ENCODE measurements at regions not wholly inside any gene's neighbourhood (a gene's known extent, or its start where the extent isn't known, plus 50 kb on each side); places are given as distances from the start of the nearest gene placed in this dataset.
A peak's percentile ranks its signal among the peaks of the same experiment; 100 is the strongest.

DNA sequence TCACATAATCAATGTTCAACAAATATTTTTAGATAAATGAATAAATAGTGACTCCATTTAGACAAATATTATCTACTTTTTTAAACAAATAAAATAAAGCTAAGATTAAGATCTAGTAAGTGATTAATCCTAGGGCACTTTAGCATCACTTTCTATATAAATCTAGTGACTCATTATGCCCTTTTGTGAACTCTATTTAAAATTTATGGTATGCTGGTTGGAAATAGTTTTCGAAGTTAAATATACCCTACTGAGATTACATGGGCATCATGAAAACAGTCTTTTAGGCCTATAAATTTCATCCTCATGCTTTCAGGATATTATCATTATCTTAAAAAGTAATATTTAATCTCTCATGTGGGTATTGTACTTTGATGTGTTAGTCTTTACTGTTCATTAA lies 140.4 kb upstream of the UFL1 start:
- no peak for DNase-seq (ENCODE audit: low read depth)
- Histone ChIP-seq H3K27me3 (ENCODE audit: control insufficient read depth, insufficient read depth, low read length) (no peaks in the 10 kb centered on the region), H3K36me3 (ENCODE audit: control insufficient read depth, insufficient read depth, low read length) (no peaks in the 10 kb centered on the region), H3K4me3 (ENCODE audit: low read depth, low read length) (no peak overlapping the region)
- TF ChIP-seq, protein P1, sequence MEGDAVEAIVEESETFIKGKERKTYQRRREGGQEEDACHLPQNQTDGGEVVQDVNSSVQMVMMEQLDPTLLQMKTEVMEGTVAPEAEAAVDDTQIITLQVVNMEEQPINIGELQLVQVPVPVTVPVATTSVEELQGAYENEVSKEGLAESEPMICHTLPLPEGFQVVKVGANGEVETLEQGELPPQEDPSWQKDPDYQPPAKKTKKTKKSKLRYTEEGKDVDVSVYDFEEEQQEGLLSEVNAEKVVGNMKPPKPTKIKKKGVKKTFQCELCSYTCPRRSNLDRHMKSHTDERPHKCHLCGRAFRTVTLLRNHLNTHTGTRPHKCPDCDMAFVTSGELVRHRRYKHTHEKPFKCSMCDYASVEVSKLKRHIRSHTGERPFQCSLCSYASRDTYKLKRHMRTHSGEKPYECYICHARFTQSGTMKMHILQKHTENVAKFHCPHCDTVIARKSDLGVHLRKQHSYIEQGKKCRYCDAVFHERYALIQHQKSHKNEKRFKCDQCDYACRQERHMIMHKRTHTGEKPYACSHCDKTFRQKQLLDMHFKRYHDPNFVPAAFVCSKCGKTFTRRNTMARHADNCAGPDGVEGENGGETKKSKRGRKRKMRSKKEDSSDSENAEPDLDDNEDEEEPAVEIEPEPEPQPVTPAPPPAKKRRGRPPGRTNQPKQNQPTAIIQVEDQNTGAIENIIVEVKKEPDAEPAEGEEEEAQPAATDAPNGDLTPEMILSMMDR (IDR thresholded peaks at IDR 0.05; ENCODE audit: insufficient read depth, low read length, poor library complexity, severe bottlenecking): no peak

DNA sequence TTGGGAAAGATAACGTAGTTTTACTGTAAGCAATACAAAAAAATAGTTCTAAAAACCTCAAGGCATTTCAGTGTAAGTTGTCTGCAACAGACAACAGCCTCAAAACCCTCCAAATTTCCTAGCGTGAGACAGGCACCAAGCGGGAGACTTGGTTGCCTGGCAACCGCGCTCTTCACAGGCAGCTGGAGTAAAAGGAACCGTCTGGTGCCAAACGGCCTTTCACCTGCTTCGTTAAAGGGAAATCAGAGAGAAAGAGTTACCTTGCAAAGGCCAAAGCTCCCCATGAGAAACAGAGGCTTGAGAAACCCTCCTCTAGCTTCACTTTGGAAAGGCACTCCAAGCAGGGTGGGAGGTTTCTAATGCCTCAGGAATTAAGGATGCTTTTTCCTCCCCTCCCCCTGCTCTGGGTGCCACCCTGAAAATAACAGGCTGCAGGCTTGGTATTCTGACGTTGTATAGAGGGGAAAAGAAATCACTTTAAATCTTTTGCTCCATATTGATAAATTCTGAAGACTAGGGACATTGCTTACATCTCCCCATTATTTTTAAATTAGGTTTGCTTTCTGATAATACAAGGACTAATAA lies 129.7 kb upstream of the UFL1 start:
- H3K27me3 ChIP-seq (ENCODE audit: control insufficient read depth, insufficient read depth, low read length): no peaks in the 10 kb centered on the region
- TF ChIP-seq, protein P1 (IDR thresholded peaks at IDR 0.05; ENCODE audit: insufficient read depth, low read length, poor library complexity, severe bottlenecking): no peak
- no peak for DNase-seq (ENCODE audit: low read depth)
- no peaks in the 10 kb centered on the region for H3K36me3 ChIP-seq (ENCODE audit: control insufficient read depth, insufficient read depth, low read length)
- no peak overlapping the region for H3K4me3 ChIP-seq (ENCODE audit: low read depth, low read length)

DNA sequence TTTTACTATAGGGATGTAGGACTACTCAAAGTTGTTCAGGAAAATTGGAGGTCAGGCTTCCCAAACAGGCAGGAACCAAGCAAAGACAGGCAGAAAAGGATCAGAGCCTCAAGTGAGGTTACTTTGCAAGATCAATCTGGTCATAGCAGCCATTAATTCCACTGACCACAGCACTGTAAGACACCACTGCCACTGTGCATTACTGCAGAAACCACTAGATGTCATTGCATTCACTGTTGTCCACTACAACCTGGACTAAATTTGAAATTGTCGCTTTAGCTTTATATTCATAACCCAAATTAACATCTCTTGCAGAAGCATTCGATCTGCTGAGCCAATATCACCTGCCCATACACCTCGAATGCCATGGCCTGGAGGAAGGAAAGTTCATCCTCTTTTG lies 126.9 kb upstream of the UFL1 start:
- Histone ChIP-seq H3K4me3 (ENCODE audit: low read depth, low read length) (no peak overlapping the region), H3K27me3 (ENCODE audit: control insufficient read depth, insufficient read depth, low read length) (no peaks in the 10 kb centered on the region), H3K36me3 (ENCODE audit: control insufficient read depth, insufficient read depth, low read length) (no peaks in the 10 kb centered on the region)
- DNase-seq (ENCODE audit: low read depth): no peak
- TF ChIP-seq, protein P1 (IDR thresholded peaks at IDR 0.05; ENCODE audit: insufficient read depth, low read length, poor library complexity, severe bottlenecking): peak; percentile 41

DNA sequence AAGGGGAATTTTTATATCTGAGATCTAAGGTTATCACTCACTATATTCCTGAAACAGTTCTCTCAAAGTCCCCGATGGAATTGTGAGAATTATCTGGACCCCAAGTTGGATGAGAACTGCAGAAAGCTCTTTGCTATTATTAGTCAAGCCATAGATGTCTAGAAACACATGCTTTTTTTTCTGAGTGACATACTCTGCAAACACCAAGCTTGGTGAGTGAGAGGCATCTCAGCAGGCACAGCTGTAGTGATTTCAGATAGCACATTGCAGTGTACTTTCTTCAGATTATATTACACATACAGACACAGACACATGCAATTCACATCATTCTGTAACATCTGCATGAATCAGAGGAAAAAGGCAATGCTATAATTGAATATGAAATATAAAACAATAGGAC lies 111.1 kb upstream of the UFL1 start:
- Histone ChIP-seq H3K36me3 (ENCODE audit: control insufficient read depth, insufficient read depth, low read length) (no peaks in the 10 kb centered on the region), H3K4me3 (ENCODE audit: low read depth, low read length) (no peak overlapping the region), H3K27me3 (ENCODE audit: control insufficient read depth, insufficient read depth, low read length) (no peaks in the 10 kb centered on the region)
- TF ChIP-seq, protein P1 (IDR thresholded peaks at IDR 0.05; ENCODE audit: insufficient read depth, low read length, poor library complexity, severe bottlenecking): no peak
- DNase-seq (ENCODE audit: low read depth): no peak

DNA sequence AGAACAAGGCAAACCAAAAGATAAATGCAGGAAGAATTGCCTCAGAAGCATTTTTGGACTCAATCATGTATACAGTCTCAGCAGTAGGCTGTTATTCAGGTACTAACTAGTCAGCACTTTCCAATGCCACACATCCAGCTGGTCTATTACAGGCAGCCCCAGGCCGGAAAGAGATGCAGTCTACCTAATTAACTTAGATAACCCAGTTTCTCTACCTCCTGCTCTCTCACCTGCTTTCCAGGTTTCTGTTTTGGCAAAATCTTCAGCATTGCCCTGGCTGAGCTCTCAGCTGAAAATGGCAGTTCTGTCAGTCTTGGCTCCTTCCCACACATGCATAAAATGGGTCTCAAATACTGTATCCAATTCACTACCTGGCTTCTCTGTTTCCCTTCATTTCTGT lies 101.3 kb upstream of the UFL1 start:
- Histone ChIP-seq H3K36me3 (ENCODE audit: control insufficient read depth, insufficient read depth, low read length) (no peaks in the 10 kb centered on the region), H3K4me3 (ENCODE audit: low read depth, low read length) (no peak overlapping the region), H3K27me3 (ENCODE audit: control insufficient read depth, insufficient read depth, low read length) (no peaks in the 10 kb centered on the region)
- no peak for DNase-seq (ENCODE audit: low read depth)
- TF ChIP-seq, protein P1 (IDR thresholded peaks at IDR 0.05; ENCODE audit: insufficient read depth, low read length, poor library complexity, severe bottlenecking): no peak

DNA sequence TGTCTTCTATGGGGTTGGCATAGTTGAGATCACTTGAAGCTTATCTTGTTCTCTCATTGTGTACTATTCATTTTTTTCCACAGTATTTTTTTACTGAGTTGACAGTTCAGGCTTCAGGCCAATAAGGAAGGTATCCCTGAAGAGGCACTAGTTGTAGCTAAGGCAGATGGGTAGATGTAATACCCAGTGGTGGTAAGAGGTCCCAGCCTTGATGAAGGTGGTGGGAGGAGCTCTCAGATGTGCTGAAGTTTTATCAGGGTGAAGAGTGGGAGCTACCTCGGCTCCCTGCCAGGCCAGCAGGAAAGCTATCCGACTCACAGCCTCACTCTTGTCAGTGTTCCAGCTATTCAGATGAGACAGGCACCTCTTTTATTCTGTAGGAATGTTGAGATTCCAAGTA lies 87.7 kb upstream of the UFL1 start:
- Histone ChIP-seq H3K36me3 (ENCODE audit: control insufficient read depth, insufficient read depth, low read length) (no peaks in the 10 kb centered on the region), H3K4me3 (ENCODE audit: low read depth, low read length) (no peak overlapping the region), H3K27me3 (ENCODE audit: control insufficient read depth, insufficient read depth, low read length) (no peaks in the 10 kb centered on the region)
- DNase-seq (ENCODE audit: low read depth): no peak
- TF ChIP-seq, protein P1 (IDR thresholded peaks at IDR 0.05; ENCODE audit: insufficient read depth, low read length, poor library complexity, severe bottlenecking): no peak

Measured in kidney epithelial cell (primary cell).